Fibroblast of villous mesenchyme (primary cell): ENCODE measurements at regions not wholly inside any gene's neighbourhood (a gene's known extent, or its start where the extent isn't known, plus 50 kb on each side); places are given as distances from the start of the nearest gene placed in this dataset.
"Not testable (repeated sequence)": the region's sequence is repeated elsewhere in the genome, so short reads cannot be mapped to it uniquely, and the experiment has no call there.

ENCODE experiments used
- DNase-seq: peaks from one replicate; pipeline ENCODE4 v3.0.0-alpha.2; 2010; ENCODE audit warnings: low read depth
- H3K4me3 ChIP-seq: 2 replicates; pipeline ENCODE4 v1.5.1; 2011; ENCODE audit warnings: low read depth, mild to moderate bottlenecking, low read length
- CTCF ChIP-seq: IDR thresholded peaks from 2 replicates; pipeline ENCODE4 v1.5.1; 2012; ENCODE audit warnings: low read depth, mild to moderate bottlenecking, low read length; ENCODE audit not compliant: insufficient read depth

- no peak for TF ChIP-seq CTCF
- H3K4me3 ChIP-seq: no peak overlapping the region
- DNase-seq: no peak
Observed at GRCh38 chr2:53114991-53115390, 652.6 kb upstream of the CHAC2 start.

GRCh38 chr2:53114582-53114981 lies 653.0 kb upstream of the CHAC2 start:
- TF ChIP-seq CTCF: no peak
- DNase-seq: no peak
- H3K4me3 ChIP-seq: no peak overlapping the region

GRCh38 chr2:53112408-53112807 lies 655.2 kb upstream of the CHAC2 start:
- DNase-seq: not testable (repeated sequence)

GRCh38 chr2:53111406-53111805 lies 656.2 kb upstream of the CHAC2 start:
- no peak overlapping the region for H3K4me3 ChIP-seq
- no peak for DNase-seq
- no peak for TF ChIP-seq CTCF

More at GRCh38 chr2:53112408-53112807, 655.2 kb upstream of the CHAC2 start:
- H3K4me3 ChIP-seq: not testable (repeated sequence)

- no peak for TF ChIP-seq CTCF
- no peak overlapping the region for H3K4me3 ChIP-seq
- DNase-seq: no peak
Observed at GRCh38 chr2:53111004-53111403, 656.6 kb upstream of the CHAC2 start.

GRCh38 chr2:53108246-53108645 lies 659.4 kb upstream of the CHAC2 start:
- H3K4me3 ChIP-seq: no peak overlapping the region
- DNase-seq: no peak
- no peak for TF ChIP-seq CTCF

GRCh38 chr2:53104263-53104662 lies 663.3 kb upstream of the CHAC2 start:
- no peak for TF ChIP-seq CTCF
- peak; percentile 45 for DNase-seq
- H3K4me3 ChIP-seq: no peak overlapping the region
